WTC11 (cell line): ENCODE measurements at regions not wholly inside any gene's neighbourhood (a gene's known extent, or its start where the extent isn't known, plus 50 kb on each side); places are given as distances from the start of the nearest gene placed in this dataset.

Source experiments
- ELF4 ChIP-seq: sonication (generic); formaldehyde crosslinking; IDR thresholded peaks from 2 replicates; pipeline ENCODE4 v1.8.1; 2022; ENCODE audit warnings: low read depth, mild to moderate bottlenecking, moderate library complexity, missing genetic modification reagents
- ESRRA ChIP-seq: sonication (generic); formaldehyde crosslinking; IDR thresholded peaks from 2 replicates; pipeline ENCODE4 v1.8.1; 2022; ENCODE audit warnings: mild to moderate bottlenecking, missing genetic modification reagents, borderline replicate concordance
- FOXP4 ChIP-seq: sonication (generic); formaldehyde crosslinking; IDR thresholded peaks from 2 replicates; pipeline ENCODE4 v1.8.0; 2022; ENCODE audit warnings: mild to moderate bottlenecking, missing genetic modification reagents
- HMGXB4 ChIP-seq: sonication (generic); formaldehyde crosslinking; IDR thresholded peaks from 2 replicates; pipeline ENCODE4 v1.8.1; 2023; ENCODE audit warnings: mild to moderate bottlenecking, moderate library complexity, missing genetic modification reagents
- JUN ChIP-seq: sonication (generic); formaldehyde crosslinking; IDR thresholded peaks from 2 replicates; pipeline ENCODE4 v1.8.0; 2023; ENCODE audit warnings: mild to moderate bottlenecking, missing genetic modification reagents
- MYBL2 ChIP-seq: sonication (generic); formaldehyde crosslinking; IDR thresholded peaks from 2 replicates; pipeline ENCODE4 v1.8.1; 2023; ENCODE audit warnings: mild to moderate bottlenecking, moderate library complexity, missing genetic modification reagents
- NR2C2 ChIP-seq: sonication (generic); formaldehyde crosslinking; IDR thresholded peaks from 2 replicates; pipeline ENCODE4 v1.8.0; 2022; ENCODE audit warnings: mild to moderate bottlenecking, missing genetic modification reagents
- SP1 ChIP-seq: sonication (generic); formaldehyde crosslinking; conservative IDR thresholded peaks from 2 replicates; pipeline ENCODE4 v1.8.1; 2022; ENCODE audit warnings: missing genetic modification reagents
- ZNF396 ChIP-seq: fragments of 250-450 bp; sonication (Bioruptor Pico); IDR thresholded peaks from 2 replicates; pipeline ENCODE4 v1.8.0; 2021; ENCODE audit warnings: mild to moderate bottlenecking, moderate library complexity, borderline replicate concordance
- TF ChIP-seq, protein P1 (sequence below): fragments of 200-600 bp; IDR thresholded peaks from 2 replicates; pipeline ENCODE4 v1.8.0; 2022; ENCODE audit warnings: antibody characterized with exemption

GRCh38 chr7:17564678-17565212 lies 266.3 kb downstream of the AHR start:
- no peak for TF ChIP-seq ZNF396 (CRISPR knock-in tag)
- TF ChIP-seq, protein P1, sequence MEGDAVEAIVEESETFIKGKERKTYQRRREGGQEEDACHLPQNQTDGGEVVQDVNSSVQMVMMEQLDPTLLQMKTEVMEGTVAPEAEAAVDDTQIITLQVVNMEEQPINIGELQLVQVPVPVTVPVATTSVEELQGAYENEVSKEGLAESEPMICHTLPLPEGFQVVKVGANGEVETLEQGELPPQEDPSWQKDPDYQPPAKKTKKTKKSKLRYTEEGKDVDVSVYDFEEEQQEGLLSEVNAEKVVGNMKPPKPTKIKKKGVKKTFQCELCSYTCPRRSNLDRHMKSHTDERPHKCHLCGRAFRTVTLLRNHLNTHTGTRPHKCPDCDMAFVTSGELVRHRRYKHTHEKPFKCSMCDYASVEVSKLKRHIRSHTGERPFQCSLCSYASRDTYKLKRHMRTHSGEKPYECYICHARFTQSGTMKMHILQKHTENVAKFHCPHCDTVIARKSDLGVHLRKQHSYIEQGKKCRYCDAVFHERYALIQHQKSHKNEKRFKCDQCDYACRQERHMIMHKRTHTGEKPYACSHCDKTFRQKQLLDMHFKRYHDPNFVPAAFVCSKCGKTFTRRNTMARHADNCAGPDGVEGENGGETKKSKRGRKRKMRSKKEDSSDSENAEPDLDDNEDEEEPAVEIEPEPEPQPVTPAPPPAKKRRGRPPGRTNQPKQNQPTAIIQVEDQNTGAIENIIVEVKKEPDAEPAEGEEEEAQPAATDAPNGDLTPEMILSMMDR, result no peak
- TF ChIP-seq JUN (CRISPR knock-in tag), result no peak
- TF ChIP-seq HMGXB4 (CRISPR knock-in tag), result no peak
- TF ChIP-seq ELF4 (CRISPR knock-in tag), result no peak
- TF ChIP-seq NR2C2 (CRISPR knock-in tag), result no peak
- TF ChIP-seq ESRRA (CRISPR knock-in tag), result no peak
- TF ChIP-seq SP1 (CRISPR knock-in tag), result no peak
- TF ChIP-seq FOXP4 (CRISPR knock-in tag), result no peak
- no peak for TF ChIP-seq MYBL2 (CRISPR knock-in tag)
